T-helper 2 cell treated with Interferon-gamma antibody and Interleukin-4, amounts not matched to agents 100 ng/mL and 5 ng/mL, for 36 hours (primary cell): ENCODE measurements at regions not wholly inside any gene's neighbourhood (a gene's known extent, or its start where the extent isn't known, plus 50 kb on each side); places are given as distances from the start of the nearest gene placed in this dataset.
"Not testable (repeated sequence)": the region's sequence is repeated elsewhere in the genome, so short reads cannot be mapped to it uniquely, and the experiment has no call there.

Experiments used
- intact Hi-C: fragments of 100-400 bp; cut with micrococcal nuclease; formaldehyde crosslinking; loops from one replicate; pipeline ENCODE4 v1.15.1; 2023

DNA sequence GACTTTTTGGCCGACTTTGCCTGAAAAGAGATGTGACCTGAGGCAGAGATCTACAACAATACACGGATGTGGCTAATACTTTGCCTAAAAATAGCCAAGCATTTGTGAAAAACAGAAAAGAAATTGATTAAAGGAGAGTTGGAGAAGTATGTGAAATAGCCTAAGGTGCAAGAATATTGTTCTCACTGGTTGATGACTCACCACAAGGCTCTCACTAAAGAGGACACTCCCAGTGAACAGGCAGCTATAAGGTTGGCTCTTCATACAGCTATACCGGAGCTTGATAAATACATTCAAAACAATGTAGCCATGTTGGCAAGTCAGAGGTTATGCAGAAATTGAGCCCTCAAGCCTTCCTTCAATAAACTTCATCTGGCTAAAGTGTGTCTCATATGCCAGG is 317.2 kb upstream of the GRAMD2B start:
- intact Hi-C loops = no loop called here

DNA sequence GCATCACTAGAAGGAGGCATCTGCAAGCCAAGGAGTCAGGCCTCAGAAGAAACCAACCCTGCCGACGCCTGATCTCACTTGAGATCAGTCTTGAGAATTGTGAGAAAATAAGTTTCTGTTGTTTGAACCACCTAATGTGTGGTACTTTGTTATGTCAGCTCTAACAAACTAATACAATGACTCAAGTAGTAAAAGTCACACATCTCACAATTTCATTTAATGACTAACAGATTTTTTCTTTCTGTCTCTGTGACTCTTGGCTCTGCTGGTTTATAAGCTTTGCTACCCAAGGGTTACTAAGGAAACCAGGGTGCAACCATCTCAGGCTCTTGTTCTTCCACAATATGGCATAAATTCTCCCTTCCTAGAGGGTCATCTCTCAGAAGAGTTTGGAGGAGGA is 315.8 kb upstream of the GRAMD2B start:
- intact Hi-C loops = no loop called here

DNA sequence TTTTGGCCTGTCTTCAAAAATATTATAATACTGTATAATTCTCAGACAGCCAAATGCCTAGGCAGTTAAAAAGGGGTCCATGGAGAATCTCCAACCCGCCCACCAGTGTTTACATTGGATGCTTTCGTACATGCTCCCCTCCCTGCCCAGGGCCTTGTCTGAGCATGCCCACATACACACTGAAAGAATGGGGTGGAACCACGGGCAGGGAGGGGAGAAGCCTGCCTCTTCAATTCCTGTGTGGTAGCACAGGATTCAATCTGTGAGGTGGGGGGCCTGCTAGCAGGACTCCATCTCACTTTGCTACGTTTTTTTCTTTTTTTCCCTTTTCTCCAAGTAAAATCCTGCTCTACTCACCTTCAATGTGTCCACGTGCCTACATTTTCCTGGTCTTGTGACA is 314.7 kb upstream of the GRAMD2B start:
- intact Hi-C loops = no loop called here

DNA sequence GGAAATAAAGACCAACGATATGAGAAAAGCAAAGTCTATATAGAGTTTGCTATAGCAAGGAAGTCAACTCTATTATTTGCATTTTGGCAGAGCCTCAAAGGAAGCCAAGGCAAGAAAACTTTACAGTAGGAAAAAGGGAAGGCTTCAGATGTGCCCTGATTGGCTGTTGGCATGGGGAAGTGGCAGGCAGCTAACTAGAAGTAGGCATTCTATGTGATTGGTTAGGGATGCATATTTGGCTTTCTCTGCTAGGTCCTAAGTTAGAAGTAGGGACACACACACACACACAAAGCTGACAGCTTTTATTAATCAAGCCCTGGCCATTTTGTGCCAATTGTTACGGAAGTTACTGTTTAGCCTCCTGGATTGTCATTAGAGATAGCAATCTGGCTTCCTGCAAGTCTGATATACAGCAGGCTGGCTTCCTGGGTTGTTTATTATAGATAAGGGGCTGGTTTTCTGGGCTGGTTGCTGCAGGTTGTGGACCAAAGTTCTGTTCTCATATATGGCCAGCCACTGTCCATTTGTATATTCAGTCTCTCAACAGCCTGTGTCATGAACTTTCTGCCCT is 308.1 kb upstream of the GRAMD2B start:
- intact Hi-C loops = no loop called here

DNA sequence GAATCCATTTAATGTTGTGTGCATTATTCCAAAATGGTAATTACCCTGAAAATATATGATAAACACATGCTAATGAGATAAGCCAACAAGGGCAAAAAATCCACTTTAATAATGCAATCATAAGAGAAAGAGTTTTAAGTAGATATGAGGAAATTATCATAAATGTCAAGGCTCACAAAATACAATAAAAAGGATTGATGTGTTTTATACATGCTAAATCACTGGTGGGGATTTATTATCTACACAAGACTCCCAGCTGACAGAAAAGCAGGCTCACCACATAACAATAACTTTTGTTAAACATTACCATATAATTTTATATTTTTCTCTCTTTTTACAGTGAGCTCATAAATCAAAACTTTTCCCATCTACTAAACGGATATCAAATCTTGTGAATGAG is 306.2 kb upstream of the GRAMD2B start:
- intact Hi-C loops = no loop called here

DNA sequence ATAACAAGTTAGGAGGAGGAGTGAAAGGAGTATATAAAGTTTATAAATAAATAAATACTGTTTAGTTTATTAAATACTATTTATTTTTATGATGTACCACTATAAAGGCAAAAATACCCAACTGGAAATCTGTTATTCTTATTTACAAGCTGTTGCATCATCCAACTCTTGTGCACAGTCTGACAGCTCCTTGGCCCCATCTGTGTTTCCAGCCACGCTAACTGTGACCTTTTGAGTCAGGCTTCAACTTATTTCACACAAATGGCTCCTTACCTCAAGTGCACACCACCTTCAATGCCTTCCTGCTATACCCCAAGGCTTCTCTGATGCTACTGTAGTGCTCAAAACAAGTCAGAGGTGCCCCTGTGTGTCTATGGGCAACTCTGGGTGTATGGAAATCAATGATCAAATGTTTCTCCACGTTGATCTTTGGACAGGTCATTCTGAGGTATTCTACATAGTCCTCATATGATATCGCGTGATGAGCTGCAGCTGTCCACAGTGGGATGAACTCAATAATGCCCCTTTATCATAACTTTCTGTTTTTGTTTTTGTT is 303.2 kb upstream of the GRAMD2B start:
- intact Hi-C loops = no loop called here

DNA sequence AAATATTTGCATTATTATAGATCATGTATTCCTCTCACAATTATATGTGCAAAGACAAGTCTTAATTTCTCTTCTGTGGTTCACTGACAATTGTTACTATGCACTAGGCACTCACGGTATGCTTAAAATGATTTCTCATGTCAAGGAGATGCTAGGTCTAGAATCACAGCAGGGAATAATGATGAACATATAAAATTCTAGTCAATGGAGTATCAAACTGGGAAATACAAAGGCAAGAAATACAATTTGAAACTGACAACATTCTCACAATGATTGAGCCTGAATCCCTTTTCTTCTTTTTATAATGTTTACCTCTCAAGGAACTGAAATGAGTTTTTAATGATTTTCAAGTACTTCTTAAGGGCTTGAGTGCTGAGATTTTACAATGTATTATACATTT is 302.3 kb upstream of the GRAMD2B start:
- intact Hi-C loops = no loop called here

DNA sequence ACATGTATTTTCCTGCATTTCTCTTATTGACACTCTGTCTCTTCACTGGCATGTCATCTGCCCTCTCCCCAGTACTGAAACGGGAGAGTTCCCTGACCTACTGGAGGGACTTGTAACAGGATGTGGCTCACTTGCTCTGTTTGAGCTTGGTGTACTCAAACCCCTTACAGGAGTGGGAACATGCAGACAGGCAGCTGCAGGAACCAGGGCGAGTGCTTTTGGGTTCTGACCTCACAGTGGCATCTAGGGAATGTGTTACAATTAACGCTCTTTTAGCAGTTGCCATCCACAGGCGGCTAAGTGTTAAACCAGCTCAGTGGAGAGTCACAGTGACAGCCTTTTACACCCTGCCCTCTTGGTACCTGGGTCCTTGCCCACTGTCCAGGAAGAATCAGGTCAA is 300.3 kb upstream of the GRAMD2B start:
- intact Hi-C loops = no loop called here

DNA sequence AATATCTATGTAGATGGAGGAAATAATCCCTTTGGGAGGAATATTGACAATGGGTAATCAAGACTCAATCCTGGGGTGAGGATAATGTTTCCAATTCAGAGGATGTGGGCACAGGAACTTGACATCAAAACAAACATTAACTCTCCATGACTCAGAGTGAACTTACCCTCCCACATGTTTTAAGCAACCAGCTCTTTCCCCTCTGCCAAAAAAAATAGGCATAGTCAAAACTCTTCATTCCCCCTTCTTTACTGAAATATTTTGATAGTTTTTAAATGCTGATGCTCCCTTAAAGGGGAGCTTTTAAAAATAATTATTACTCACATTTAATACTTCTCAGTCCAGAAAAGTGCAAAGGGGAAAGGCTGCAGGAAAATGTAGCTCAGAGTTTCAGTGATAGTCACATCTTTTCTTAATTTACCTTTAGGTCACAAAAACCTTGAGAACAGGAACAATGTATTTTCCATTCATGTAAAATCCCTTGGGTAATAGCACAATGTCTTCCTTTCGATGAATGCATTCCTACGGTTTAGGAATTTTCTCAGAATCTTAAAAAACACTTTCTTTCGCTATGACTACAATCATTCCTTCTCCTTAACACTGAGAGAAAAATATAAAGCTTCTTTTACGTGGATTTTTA is 298.4 kb upstream of the GRAMD2B start:
- intact Hi-C loops = no loop called here

DNA sequence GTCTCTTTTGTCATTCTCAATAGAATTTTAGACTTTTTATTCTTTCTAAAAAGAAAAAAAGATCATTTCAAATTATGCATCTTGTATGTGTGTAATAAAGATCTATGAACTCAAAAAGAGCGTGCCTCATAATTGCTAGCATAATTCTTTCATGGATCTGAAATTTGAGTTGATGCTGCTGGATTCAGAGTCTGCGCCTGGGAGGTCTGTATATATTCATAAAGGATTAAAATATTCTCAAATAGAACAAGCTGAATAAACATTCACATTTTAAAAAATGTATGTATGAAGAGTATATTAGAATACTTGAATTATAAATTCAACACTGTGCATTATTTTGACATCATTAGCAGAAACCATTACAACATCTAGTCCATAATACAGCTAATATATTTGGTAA is 297.8 kb upstream of the GRAMD2B start:
- intact Hi-C loops = no loop called here

DNA sequence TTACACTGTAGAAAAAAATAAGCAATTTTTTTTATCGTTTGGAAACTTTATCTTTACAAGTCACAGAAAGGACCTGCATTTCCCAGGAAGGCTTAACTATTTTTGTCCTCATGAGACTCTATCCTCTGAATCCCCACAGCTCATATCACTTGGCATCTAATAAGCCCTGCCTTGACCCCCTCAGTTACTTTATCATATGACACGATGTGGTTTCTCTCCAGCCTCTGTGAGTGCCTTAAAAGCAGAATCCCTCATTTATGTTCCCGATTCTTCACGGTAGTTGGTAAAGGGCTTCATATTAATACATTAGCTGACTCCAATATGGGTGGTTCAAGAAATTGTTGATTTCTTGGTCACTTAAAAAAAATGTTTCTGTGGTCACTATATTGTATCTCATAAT is 296.6 kb upstream of the GRAMD2B start:
- intact Hi-C loops = no loop called here

DNA sequence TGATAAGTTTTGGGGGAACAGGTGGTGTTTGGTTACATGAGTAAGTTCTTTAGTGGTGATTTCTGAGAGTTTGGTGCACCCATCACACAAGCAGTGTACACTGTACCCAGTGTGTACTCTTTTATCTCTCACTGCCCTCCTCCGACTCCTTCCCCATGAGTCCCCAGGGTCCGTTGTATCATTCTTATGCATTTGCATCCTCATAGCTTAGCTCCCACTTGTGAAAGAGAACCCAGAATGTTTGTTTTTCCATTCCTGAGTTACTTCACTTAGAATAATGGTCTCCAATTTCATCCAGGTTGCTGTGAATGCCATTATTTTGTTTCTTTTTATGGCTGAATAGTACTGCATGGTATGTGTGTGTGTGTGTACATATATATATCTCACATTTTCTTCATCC is 295.8 kb upstream of the GRAMD2B start:
- intact Hi-C loops = not testable (repeated sequence)

DNA sequence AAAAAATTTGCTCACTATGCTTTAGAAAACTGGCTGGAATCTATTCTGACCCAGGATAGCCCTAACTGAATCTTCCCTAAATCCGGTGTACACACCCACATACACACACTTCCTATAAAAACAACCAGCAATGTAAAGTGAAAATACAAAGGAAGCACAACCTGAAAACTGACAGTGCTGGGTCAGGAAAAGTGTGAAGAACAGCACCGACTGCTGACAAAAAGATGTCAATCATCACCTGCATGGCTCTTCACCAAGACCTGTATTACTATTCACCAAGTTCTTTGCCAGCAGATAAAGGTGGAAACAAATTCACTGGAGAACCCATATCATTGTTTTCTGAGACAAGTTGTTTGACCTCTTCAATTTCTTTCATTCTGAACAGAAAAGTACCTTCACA is 293.8 kb upstream of the GRAMD2B start:
- intact Hi-C loops = no loop called here

DNA sequence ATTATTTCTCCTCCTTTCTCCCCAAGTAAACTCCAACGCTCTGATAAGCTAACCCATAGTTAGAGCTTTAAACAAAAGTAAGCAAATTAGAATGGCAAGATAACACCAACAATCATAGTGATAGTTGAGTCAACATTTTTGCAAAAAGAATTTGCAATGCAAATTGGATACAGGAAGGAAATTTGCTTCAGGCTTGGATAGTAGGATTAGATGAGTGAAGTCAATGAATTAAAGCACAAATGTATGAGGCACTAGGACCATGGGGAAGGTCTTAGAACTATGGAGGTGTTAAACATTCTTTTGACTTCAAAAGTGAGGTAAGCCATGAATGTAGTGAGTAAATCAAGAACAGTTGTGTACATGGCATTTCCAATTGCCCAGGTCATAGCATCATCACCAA is 289.8 kb upstream of the GRAMD2B start:
- intact Hi-C loops = no loop called here

DNA sequence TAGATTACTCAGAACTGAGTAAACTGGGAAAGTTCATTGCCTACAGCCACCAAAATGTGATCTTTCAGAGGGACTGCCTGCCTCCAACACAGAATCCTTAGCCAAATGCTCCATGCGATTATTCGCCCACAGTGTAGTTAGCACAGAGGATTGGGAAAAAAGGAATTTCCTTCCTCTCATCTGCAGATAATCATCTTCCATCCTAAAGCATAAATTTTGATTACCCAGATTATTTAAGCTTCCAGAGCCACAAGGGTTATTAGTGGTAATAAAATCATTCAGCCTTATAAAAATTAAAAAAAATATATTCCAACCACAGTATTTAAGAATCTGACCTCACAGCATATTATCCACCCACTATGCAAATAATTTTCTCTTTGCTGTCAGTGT is 285.3 kb upstream of the GRAMD2B start:
- intact Hi-C loops = no loop called here

DNA sequence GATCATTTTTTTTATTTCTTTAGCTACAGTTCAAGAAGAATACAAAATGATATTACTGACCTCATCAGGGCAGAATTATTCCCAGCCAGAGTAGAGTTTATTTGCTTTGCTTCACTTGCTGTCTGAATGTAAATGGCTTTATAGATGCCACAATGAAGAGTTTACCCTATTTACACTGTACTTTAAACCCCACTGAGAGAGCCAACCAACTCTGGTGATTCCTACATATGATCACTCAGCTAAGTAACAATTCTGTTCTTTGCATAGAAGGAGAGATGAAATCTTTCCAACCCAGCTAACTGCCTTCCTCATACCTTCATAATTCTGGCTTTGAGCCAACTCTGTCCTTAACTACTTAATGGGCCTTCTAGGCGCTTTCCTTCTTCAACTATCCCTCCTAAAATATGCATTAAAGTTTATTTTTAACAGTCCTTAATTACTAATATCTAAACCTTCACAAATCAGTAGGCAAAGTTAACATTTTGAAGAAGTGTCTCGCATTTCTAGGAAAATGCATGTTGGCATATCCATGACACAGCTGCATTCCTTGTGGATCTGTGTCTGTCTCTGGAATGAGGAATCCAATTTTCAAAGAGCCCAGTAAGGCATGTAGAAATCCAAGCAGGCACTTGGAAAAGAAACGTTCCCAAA is 284.8 kb upstream of the GRAMD2B start:
- intact Hi-C loops = no loop called here

DNA sequence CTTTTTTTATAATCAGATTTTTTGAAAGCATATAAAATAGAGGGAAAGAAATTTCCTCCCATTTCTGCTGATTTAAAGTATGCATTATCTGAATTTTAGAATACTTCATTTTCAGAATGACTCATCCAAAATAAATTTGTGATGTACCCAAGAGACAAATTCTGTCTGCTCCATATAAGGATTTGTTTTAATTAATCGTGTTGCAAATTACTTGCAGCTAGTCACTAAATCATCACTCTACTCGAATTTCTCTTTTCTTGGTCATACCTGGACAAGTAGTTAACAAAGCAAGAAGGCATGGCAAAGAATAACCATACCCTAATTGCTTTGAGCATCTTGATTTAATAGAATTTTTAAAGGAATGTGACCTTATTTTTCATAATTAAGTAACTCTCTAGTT is 284.1 kb upstream of the GRAMD2B start:
- intact Hi-C loops = no loop called here

DNA sequence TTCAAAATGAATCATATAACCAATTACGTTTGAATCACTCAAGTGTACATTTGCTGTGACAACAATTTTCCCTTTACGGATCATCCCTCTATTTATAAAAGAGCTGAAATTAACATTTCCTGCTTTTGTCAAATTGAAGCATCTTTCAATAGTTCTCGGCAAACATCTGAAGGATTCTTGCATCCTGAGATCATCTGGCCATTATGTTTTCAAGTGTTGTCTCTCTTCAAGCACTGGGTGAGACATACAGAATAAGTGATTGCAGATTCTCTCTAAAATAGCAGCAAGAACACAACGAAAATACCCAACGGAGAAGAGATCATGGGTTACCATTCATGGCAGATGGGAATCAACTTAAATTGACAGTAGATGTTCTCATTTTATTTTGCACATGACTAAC is 283.4 kb upstream of the GRAMD2B start:
- intact Hi-C loops = no loop called here

DNA sequence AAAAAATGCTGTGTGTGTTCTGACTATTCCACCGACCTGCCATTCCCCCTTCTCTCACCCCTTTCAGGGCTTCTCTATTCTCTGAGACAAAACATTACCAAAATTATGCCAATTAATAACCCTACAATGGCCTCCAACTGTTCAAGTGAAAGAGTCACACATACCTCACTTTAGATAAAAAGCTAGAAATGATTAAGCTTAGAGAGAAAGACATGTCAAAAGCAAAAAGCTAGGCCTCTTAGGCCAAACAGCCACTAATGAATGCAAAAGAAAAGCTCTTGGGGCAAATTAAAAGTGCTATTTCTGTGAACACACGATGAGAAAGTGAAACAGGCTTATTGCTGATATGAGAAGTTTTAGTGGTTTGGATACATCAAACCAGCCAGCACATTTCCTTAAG is 279.6 kb upstream of the GRAMD2B start:
- intact Hi-C loops = no loop called here

DNA sequence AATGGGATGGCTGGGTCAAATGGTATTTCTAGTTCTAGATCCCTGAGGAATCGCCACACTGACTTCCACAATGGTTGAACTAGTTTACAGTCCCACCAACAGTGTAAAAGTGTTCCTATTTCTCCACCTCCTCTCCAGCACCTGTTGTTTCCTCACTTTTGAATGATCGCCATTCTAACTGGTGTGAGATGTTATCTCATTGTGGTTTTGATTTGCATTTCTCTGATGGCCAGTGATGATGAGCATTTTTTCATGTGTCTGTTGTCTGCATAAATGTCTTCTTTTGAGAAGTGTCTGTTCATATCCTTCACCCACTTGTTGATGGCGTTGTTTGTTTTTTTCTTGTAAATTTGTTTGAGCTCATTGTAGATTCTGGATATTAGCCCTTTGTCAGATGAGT is 272.9 kb upstream of the GRAMD2B start:
- intact Hi-C loops = not testable (repeated sequence)

DNA sequence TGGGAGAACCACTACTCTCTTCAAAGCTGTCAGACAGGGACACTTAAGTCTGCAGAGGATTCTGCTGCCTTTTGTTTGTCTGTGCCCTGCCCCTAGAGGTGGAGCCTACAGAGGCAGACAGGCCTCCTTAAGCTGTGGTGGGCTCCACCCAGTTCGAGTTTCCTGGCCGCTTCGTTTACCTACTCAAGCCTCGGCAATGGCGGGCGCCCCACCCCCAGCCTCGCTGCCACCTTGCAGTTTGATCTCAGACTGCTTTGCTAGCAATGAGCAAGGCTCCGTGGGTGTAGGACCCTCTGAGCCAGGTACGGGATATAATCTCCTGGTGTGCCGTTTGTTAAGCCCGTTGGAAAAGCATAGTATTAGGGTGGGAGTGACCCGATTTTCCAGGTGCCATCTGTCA is 267.9 kb upstream of the GRAMD2B start:
- intact Hi-C loops = not testable (repeated sequence)

DNA sequence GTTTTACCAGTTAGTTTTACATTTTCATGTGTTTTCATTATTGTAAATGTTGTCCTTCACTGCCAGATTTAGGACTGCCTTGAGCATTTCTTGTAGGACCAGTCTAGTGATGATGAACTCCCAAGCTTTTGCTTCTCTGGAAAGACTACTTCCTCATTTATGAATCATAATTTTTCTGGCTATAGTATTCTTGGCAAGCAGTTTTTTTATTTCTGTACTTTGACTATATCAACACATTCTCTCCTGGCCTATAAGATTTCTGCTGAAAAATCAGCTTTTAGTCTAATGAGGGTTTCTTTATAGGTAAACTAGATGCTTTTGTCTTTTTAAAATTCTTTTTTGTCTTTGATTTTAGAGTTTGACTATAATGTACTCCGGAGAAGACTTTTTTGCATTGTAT is 256.8 kb upstream of the GRAMD2B start:
- intact Hi-C loops = no loop called here

DNA sequence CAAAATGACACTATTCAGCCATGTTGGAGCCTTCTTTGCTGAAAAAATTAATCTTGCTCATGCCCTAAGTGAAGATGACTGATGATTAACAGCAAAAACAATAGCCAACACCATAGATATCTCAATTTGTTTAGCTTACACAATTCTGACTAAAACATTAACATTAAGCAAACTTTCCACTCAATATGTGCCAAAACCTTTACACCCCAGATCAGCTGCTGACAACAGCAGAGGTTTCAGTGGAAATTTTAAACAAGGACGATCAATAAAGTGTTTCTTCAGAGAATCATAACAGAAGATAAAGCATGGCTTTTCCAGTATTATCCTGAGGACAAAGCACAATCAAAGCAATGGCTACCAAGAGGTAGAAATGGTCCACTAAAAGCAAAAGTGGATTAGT is 254.4 kb upstream of the GRAMD2B start:
- intact Hi-C loops = no loop called here
